Stimulated activated naive B cell treated with anti-CD40 and anti-IgM and Interleukin-4, amounts not matched to agents 10 μg/mL and 1 μg/mL and 100 μg/mL, for 72 hours (primary cell): ENCODE measurements at regions not wholly inside any gene's neighbourhood (a gene's known extent, or its start where the extent isn't known, plus 50 kb on each side); places are given as distances from the start of the nearest gene placed in this dataset.

Experiments used
- ATAC-seq, 2 donors: fragments of 150-1000 bp; cut with Tn5 transposase; replicated peaks; 2 replicates each; pipeline ENCODE4 v1.10.0; 2021; ENCODE audit warnings: moderate library complexity in 1 of 2
- DNase-seq: peaks from one replicate; pipeline ENCODE4 v3.0.0; 2021
- H3K27ac Mint-ChIP-seq: one replicate; pipeline ENCODE4 v1.8.0; 2022; ENCODE audit warnings: mild to moderate bottlenecking, mixed read lengths
- H3K27me3 Mint-ChIP-seq, 2 donors: one replicate each; pipeline ENCODE4 v1.8.0; 2022; ENCODE audit warnings: mixed read lengths in 2 of 2
- H3K36me3 Mint-ChIP-seq, 2 donors: one replicate each; pipeline ENCODE4 v1.8.0; 2022; ENCODE audit warnings: mixed read lengths in 2 of 2, mild to moderate bottlenecking in 1 of 2
- H3K4me1 Mint-ChIP-seq, 2 donors: one replicate each; pipeline ENCODE4 v1.8.0; 2022; ENCODE audit warnings: mixed read lengths in 2 of 2, mild to moderate bottlenecking in 1 of 2
- H3K4me3 Mint-ChIP-seq, 2 donors: one replicate each; pipeline ENCODE4 v1.8.0; 2022; ENCODE audit warnings: mild to moderate bottlenecking in 2 of 2, mixed read lengths in 2 of 2, moderate library complexity in 1 of 2
- H3K9me3 Mint-ChIP-seq, 2 donors: one replicate each; pipeline ENCODE4 v1.8.0; 2022; ENCODE audit warnings: mixed read lengths in 2 of 2, mild to moderate bottlenecking in 1 of 2

DNA sequence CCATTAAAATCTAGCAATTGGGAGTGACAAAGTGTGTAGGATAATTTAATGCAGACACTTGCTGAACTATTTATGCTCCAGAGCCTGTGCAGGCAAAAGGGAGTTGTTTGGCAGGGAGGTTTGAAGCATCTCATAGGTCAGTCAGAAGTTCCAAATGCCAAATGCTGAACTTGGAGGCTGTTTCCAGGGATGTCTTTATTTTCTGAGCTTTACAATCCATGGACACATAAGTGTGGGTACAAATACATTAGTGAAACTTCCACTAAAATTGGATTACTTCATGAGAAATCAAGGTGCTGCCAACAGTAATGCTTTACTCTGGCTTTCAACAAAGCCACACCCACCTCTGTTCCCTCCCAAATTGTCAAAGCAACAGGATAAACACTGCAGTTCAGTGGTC is 422.1 kb upstream of the SETBP1 start:
- Mint-ChIP-seq H3K27ac (no peak overlapping the region), H3K4me1 (no peaks in the 10 kb centered on the region), H3K9me3 (peaks cover 15 to 16% of the 10 kb centered on the region in 2 donors), H3K4me3 (no peak overlapping the region), H3K36me3 (peaks cover 0 to 11% of the 10 kb centered on the region in 2 donors), H3K27me3 (peaks cover 14 to 15% of the 10 kb centered on the region in 2 donors)
- ATAC-seq (no peak), DNase-seq (no peak)

DNA sequence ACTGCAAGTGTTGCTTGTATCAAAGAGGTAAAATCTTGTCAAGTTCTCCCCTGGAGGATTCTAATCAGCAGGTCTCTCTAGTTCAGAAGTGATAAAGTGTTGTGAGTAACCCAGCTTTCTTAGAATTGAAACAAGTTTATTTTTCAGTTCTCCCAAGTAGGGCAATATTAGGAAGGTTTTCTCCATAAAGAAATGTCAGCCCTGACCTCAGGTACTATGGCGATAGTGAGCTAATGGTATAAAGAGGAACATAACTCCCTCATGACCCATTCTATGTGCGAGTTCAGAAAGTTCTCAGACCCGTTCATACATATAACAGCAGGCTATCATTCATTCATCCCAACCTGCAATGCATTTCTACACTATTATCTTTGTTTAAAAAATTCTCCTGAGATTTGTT is 421.1 kb upstream of the SETBP1 start:
- Mint-ChIP-seq H3K27me3 (peaks cover 15 to 18% of the 10 kb centered on the region in 2 donors), H3K36me3 (peaks cover 0 to 11% of the 10 kb centered on the region in 2 donors), H3K9me3 (peaks cover 15 to 16% of the 10 kb centered on the region in 2 donors), H3K4me1 (no peaks in the 10 kb centered on the region), H3K27ac (no peak overlapping the region), H3K4me3 (no peak overlapping the region)
- no peak for DNase-seq
- peak; percentile 51 for ATAC-seq

DNA sequence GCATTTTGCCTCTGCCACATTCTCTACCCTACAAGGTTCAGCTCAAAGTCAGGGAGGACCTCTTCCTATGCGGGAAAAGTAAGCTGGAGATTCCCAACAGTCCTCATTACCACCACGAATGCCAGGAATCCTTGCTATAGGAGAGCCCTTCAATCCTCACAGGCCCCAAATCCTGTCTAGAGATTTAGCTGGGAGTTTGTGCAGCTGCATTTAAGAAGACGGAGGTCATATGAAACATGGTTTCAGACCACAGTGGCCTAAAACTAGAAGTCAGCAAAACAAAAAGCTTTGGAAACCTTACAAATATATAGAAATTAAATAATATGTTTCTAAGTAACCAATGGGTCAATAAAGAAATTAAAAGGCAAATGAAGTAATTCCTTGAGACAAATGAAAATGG is 415.3 kb upstream of the SETBP1 start:
- no peak overlapping the region for H3K4me3 Mint-ChIP-seq
- peaks cover 0 to 11% of the 10 kb centered on the region in 2 donors for H3K36me3 Mint-ChIP-seq
- ATAC-seq, result no peak

DNA sequence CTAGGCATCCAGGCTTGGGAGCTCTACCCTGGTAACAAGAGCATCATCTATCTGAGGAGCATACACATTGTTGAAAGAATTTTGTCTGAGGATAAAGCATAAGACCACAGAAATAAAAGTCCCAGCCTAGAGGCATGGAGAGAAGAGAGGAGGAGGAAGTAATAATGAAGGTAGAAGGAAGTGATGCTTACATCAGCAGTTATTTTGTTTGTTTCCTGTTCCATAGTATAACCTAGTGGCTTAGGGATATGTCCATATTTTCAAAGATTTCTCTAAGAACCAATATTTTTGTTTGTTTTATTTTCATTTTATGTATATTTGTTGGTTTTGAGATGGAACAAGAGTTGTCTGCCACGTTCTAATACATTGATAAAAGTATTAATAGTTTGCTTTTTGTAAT is 407.4 kb upstream of the SETBP1 start:
- no peaks in the 10 kb centered on the region for H3K4me1 Mint-ChIP-seq
- H3K9me3 Mint-ChIP-seq, result no peaks in the 10 kb centered on the region
- H3K36me3 Mint-ChIP-seq, result no peaks in the 10 kb centered on the region

More for the DNA sequence above, 415.3 kb upstream of the SETBP1 start:
- no peak overlapping the region for H3K27ac Mint-ChIP-seq
- H3K4me1 Mint-ChIP-seq, result no peaks in the 10 kb centered on the region
- DNase-seq, result no peak
- peaks cover 12 to 15% of the 10 kb centered on the region in 2 donors for H3K9me3 Mint-ChIP-seq
- peaks cover 0 to 10% of the 10 kb centered on the region in 2 donors for H3K27me3 Mint-ChIP-seq

GRCh38 chr18:44280479-44280878 is 400.2 kb upstream of the SETBP1 start:
- Mint-ChIP-seq H3K4me3 (no peak overlapping the region), H3K4me1 (no peaks in the 10 kb centered on the region), H3K36me3 (no peaks in the 10 kb centered on the region), H3K27ac (no peak overlapping the region), H3K27me3 (no peaks in the 10 kb centered on the region), H3K9me3 (no peaks in the 10 kb centered on the region)
- no peak for DNase-seq
- ATAC-seq, result no peak

More for the DNA sequence above, 407.4 kb upstream of the SETBP1 start:
- Mint-ChIP-seq H3K4me3 (no peak overlapping the region), H3K27ac (no peak overlapping the region), H3K27me3 (peaks cover 0 to 7% of the 10 kb centered on the region in 2 donors)
- ATAC-seq, result no peak
- no peak for DNase-seq

DNA sequence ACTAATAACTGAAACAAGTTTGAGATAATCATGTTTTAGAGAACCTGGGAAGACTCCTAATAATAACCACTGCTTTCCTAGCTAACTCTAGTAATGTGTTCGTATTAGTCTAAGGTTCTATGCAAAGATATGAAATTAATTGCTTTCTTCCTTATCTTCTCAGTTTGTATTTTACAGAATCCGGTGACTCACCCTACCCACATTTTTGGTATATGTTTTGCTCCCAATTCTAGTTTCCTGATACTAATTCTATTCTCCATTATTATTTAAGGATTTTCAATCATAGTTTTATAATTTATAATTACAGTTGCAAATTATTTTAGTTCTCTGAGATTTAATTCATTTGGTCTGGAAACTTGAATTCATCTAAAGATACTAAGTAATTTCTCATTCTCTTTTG is 394.6 kb upstream of the SETBP1 start:
- Mint-ChIP-seq H3K27ac (no peak overlapping the region), H3K4me1 (no peaks in the 10 kb centered on the region), H3K36me3 (no peaks in the 10 kb centered on the region), H3K4me3 (no peak overlapping the region), H3K9me3 (no peaks in the 10 kb centered on the region), H3K27me3 (peaks cover 8 to 21% of the 10 kb centered on the region in 2 donors)
- DNase-seq (no peak), ATAC-seq (no peak)

GRCh38 chr18:44290366-44290977 is 390.2 kb upstream of the SETBP1 start:
- H3K27ac Mint-ChIP-seq, result no peak overlapping the region
- H3K9me3 Mint-ChIP-seq, result no peaks in the 10 kb centered on the region
- ATAC-seq (no peak), DNase-seq (no peak)
- peaks cover 8 to 30% of the 10 kb centered on the region in 2 donors for H3K27me3 Mint-ChIP-seq
- H3K4me1 Mint-ChIP-seq, result no peaks in the 10 kb centered on the region
- H3K36me3 Mint-ChIP-seq, result no peaks in the 10 kb centered on the region
- no peak overlapping the region for H3K4me3 Mint-ChIP-seq

DNA sequence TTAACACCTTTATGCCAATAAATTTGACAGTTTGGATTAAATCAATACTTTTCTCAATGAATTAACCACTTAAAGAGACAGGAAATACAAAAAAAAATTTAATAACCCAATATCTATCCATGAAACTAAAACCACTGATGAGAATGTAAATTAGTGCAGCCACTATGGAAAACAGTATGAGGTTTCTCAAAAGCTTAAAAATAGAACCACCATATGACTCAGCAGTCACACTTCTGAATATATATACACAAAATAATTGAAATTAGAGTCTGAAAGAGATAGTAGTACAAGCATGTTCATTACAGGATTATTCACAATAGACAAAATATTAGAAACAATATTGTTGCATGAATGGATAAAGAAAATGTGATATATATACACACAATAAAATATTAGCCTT is 382.1 kb upstream of the SETBP1 start:
- Mint-ChIP-seq H3K4me1 (no peaks in the 10 kb centered on the region), H3K9me3 (no peaks in the 10 kb centered on the region), H3K27me3 (no peaks in the 10 kb centered on the region), H3K4me3 (no peak overlapping the region), H3K27ac (no peak overlapping the region), H3K36me3 (no peaks in the 10 kb centered on the region)
- ATAC-seq, result no peak
- no peak for DNase-seq

GRCh38 chr18:44309185-44309584 is 371.5 kb upstream of the SETBP1 start:
- H3K4me1 Mint-ChIP-seq, result peaks cover 0 to 6% of the 10 kb centered on the region in 2 donors
- H3K27ac Mint-ChIP-seq, result no peak overlapping the region
- no peaks in the 10 kb centered on the region for H3K36me3 Mint-ChIP-seq
- H3K4me3 Mint-ChIP-seq, result no peak overlapping the region
- DNase-seq, result no peak
- ATAC-seq, result no peak
- H3K9me3 Mint-ChIP-seq, result peaks cover 0 to 6% of the 10 kb centered on the region in 2 donors
- H3K27me3 Mint-ChIP-seq, result peaks cover 0 to 7% of the 10 kb centered on the region in 2 donors

GRCh38 chr18:44320619-44321460 is 359.8 kb upstream of the SETBP1 start:
- Mint-ChIP-seq H3K36me3 (no peaks in the 10 kb centered on the region), H3K27ac (no peak overlapping the region), H3K4me3 (no peak overlapping the region), H3K9me3 (no peaks in the 10 kb centered on the region), H3K4me1 (no peaks in the 10 kb centered on the region), H3K27me3 (no peaks in the 10 kb centered on the region)
- ATAC-seq, result no peak
- DNase-seq, result no peak

DNA sequence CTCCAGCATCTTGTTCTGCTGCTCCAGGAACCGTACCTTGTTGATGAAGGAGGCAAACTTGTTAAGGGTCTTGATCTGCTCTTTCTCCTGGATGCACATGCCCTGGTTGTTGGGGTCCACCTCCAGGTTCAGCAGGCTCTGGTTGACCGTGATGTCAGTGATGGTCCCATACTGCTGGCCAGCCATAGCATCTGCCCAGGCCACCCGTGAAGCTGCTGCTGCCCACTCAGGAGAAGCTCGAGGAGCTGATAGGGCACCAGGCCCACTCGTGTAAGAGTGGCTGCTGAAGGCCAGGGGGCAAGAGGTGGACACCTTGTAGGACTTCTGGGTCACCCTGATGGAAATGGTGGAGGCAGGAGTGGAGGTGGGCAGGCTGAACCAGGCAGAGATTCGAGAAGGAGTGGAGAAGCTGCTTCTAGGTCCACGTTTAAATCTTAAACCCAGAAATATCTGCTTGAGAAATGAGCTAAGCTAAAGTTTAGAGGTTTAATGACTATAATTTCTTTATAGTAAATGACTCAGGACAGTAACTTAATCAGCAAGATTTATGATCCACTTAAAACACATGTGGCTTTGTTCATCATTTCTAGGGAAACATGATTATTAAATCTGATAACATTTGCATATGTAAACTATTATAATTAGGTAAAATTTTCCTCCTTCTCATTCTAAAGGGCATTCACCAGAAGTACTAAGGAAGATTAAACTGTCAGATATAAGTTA is 358.7 kb upstream of the SETBP1 start:
- Mint-ChIP-seq H3K9me3 (no peaks in the 10 kb centered on the region), H3K27me3 (no peaks in the 10 kb centered on the region), H3K36me3 (no peaks in the 10 kb centered on the region), H3K4me1 (peaks cover 0 to 4% of the 10 kb centered on the region in 2 donors), H3K27ac (no peak overlapping the region), H3K4me3 (no peak overlapping the region)
- DNase-seq (no peak), ATAC-seq (no peak)

GRCh38 chr18:44323125-44323524 is 357.6 kb upstream of the SETBP1 start:
- H3K27ac Mint-ChIP-seq, result no peak overlapping the region
- peaks cover 0 to 4% of the 10 kb centered on the region in 2 donors for H3K4me1 Mint-ChIP-seq
- H3K27me3 Mint-ChIP-seq, result no peaks in the 10 kb centered on the region
- H3K4me3 Mint-ChIP-seq, result no peak overlapping the region
- DNase-seq, result no peak
- ATAC-seq, result no peak
- no peaks in the 10 kb centered on the region for H3K36me3 Mint-ChIP-seq
- H3K9me3 Mint-ChIP-seq, result no peaks in the 10 kb centered on the region

- no peak overlapping the region for H3K4me3 Mint-ChIP-seq
- H3K4me1 Mint-ChIP-seq, result peaks cover 0 to 4% of the 10 kb centered on the region in 2 donors
- DNase-seq (no peak), ATAC-seq (no peak)
- H3K27ac Mint-ChIP-seq, result no peak overlapping the region
- H3K9me3 Mint-ChIP-seq, result no peaks in the 10 kb centered on the region
- H3K36me3 Mint-ChIP-seq, result no peaks in the 10 kb centered on the region
- no peaks in the 10 kb centered on the region for H3K27me3 Mint-ChIP-seq
Observed at GRCh38 chr18:44324361-44324760, 356.3 kb upstream of the SETBP1 start.

DNA sequence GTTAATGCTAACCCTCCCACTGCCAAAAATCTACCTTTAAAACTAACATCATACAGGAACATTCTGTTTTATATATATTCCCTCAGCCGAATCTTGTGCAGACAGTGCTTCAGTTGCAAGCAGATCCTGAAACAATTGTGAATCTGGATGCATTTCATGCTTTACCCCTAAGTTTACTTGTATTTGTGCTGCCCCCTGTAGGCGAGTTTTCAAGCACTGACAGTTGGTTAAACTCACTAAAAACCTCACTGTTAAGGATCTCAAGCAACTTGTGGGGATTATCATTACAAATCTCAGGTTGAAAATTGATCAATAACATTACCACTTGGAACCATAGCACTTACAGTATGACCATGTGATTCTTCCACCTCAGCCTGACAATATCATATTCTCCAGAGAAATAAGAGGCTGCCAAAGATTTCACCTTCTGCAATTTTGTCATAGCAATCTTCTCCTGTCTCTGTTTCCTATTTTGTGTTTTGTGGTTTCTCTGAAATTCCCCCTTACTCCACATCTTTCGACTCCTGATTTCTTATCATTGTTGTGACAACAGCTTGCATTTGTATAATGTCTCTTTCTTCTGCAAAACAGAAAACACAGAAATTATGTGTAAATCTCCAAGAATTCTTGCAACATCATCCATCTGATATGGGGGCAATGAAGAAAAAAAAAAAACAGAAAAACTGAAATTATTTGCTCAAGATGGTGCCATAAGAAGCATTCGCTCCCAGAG is 354.6 kb upstream of the SETBP1 start:
- Mint-ChIP-seq H3K27ac (no peak overlapping the region), H3K36me3 (no peaks in the 10 kb centered on the region), H3K4me1 (peaks cover 0 to 4% of the 10 kb centered on the region in 2 donors), H3K27me3 (no peaks in the 10 kb centered on the region), H3K4me3 (no peak overlapping the region), H3K9me3 (peaks cover 1 to 4% of the 10 kb centered on the region in 2 donors)
- peak; percentile 42 to 50 for ATAC-seq
- peak; percentile 11 for DNase-seq
